ENCODE measurements at regions not wholly inside any gene's neighbourhood (a gene's known extent, or its start where the extent isn't known, plus 50 kb on each side); places are given as distances from the start of the nearest gene placed in this dataset.
A peak's percentile ranks its signal among the peaks of the same experiment; 100 is the strongest.

GRCh38 chr6:27091661-27092315 lies 155.7 kb upstream of the PRSS16 start:
- TF ChIP-seq EZH2phosphoT487 (IDR thresholded peaks at IDR 0.05) (no peak), EZH2 (IDR thresholded peaks at IDR 0.05) (no peak)
- H3K36me3 Mint-ChIP-seq: no peaks in the 10 kb centered on the region
- no peaks in the 10 kb centered on the region for H3K9me3 Mint-ChIP-seq
- H3K4me1 Mint-ChIP-seq: peaks cover 8% of the 10 kb centered on the region
- H3K9me3 ChIP-seq (ENCODE audit: low read depth): no peaks in the 10 kb centered on the region
- H3K36me3 ChIP-seq: no peaks in the 10 kb centered on the region
- no peak overlapping the region for H3K27ac ChIP-seq
- H3F3A ChIP-seq (ENCODE audit: low read depth): no peaks in the 10 kb centered on the region
- H3K4me1 ChIP-seq: no peaks in the 10 kb centered on the region
- H3K27me3 ChIP-seq: peaks cover 68% of the 10 kb centered on the region
- H2AFZ ChIP-seq (replicated peaks): peak overlapping the region; percentile 35
- peaks cover 34% of the 10 kb centered on the region for H3K27me3 Mint-ChIP-seq (ENCODE audit: insufficient read depth, low read depth)
- DNase-seq (ENCODE audit: low spot score): peak; percentile 58
- peak overlapping the region; percentile 79 for H3K4me2 ChIP-seq
- no peaks in the 10 kb centered on the region for H4K20me1 ChIP-seq (ENCODE audit: low read depth)
- H3K27ac Mint-ChIP-seq: peak overlapping the region; percentile 26
- H3K4me3 Mint-ChIP-seq: peak overlapping the region; percentile 93
- H3K4me3 ChIP-seq: peak overlapping the region; percentile 63
- no peaks in the 10 kb centered on the region for H3K79me2 ChIP-seq (ENCODE audit: low read depth)
- H3K9ac ChIP-seq: no peak overlapping the region

- Mint-ChIP-seq H3K9me3 (peaks cover 3% of the 10 kb centered on the region), H3K27ac (no peak overlapping the region), H3K4me3 (peak overlapping the region; percentile 93), H3K36me3 (no peaks in the 10 kb centered on the region), H3K4me1 (peaks cover 12% of the 10 kb centered on the region), H3K27me3 (ENCODE audit: insufficient read depth, low read depth) (peaks cover 39% of the 10 kb centered on the region)
- Histone ChIP-seq H3K36me3 (no peaks in the 10 kb centered on the region), H2AFZ (replicated peaks) (peak overlapping the region; percentile 35), H3K79me2 (ENCODE audit: low read depth) (no peaks in the 10 kb centered on the region), H3K27me3 (peaks cover 71% of the 10 kb centered on the region), H3K4me1 (no peaks in the 10 kb centered on the region), H3K27ac (no peak overlapping the region), H4K20me1 (ENCODE audit: low read depth) (no peaks in the 10 kb centered on the region), H3K4me3 (peak overlapping the region; percentile 63), H3K4me2 (peak overlapping the region; percentile 79), H3K9ac (no peak overlapping the region), H3K9me3 (ENCODE audit: low read depth) (no peaks in the 10 kb centered on the region), H3F3A (ENCODE audit: low read depth) (no peaks in the 10 kb centered on the region)
- DNase-seq (ENCODE audit: low spot score): no peak
- TF ChIP-seq EZH2phosphoT487 (IDR thresholded peaks at IDR 0.05): no peak
- no peak for TF ChIP-seq EZH2 (IDR thresholded peaks at IDR 0.05)
- no peak for TF ChIP-seq CTCF (IDR thresholded peaks at IDR 0.05)
Measured at GRCh38 chr6:27092316-27092692, 155.2 kb upstream of the PRSS16 start.

- Histone ChIP-seq H3K4me1 (no peaks in the 10 kb centered on the region), H4K20me1 (ENCODE audit: low read depth) (no peaks in the 10 kb centered on the region), H3K36me3 (no peaks in the 10 kb centered on the region), H3K9me3 (ENCODE audit: low read depth) (no peaks in the 10 kb centered on the region), H3K4me2 (no peak overlapping the region), H2AFZ (replicated peaks) (no peak overlapping the region), H3K4me3 (peak overlapping the region; percentile 47), H3K27me3 (peaks cover 72% of the 10 kb centered on the region), H3K27ac (no peak overlapping the region), H3F3A (ENCODE audit: low read depth) (peaks cover 7% of the 10 kb centered on the region), H3K79me2 (ENCODE audit: low read depth) (no peaks in the 10 kb centered on the region), H3K9ac (no peak overlapping the region)
- no peaks in the 10 kb centered on the region for H3K36me3 Mint-ChIP-seq
- H3K4me1 Mint-ChIP-seq: peaks cover 16% of the 10 kb centered on the region
- TF ChIP-seq EZH2phosphoT487 (IDR thresholded peaks at IDR 0.05) (no peak), CTCF (IDR thresholded peaks at IDR 0.05) (no peak), EZH2 (IDR thresholded peaks at IDR 0.05) (no peak)
- H3K4me3 Mint-ChIP-seq: no peak overlapping the region
- DNase-seq (ENCODE audit: low spot score): no peak
- H3K9me3 Mint-ChIP-seq: peaks cover 13% of the 10 kb centered on the region
- peaks cover 47% of the 10 kb centered on the region for H3K27me3 Mint-ChIP-seq (ENCODE audit: insufficient read depth, low read depth)
- no peak overlapping the region for H3K27ac Mint-ChIP-seq
Measured at GRCh38 chr6:27095914-27096313, 151.6 kb upstream of the PRSS16 start.

GRCh38 chr6:27096834-27097511 lies 150.5 kb upstream of the PRSS16 start:
- peaks cover 65% of the 10 kb centered on the region for H3K27me3 ChIP-seq
- H3K36me3 Mint-ChIP-seq: no peaks in the 10 kb centered on the region
- peak; percentile 28 for DNase-seq (ENCODE audit: low spot score)
- no peaks in the 10 kb centered on the region for H3K36me3 ChIP-seq
- peaks cover 12% of the 10 kb centered on the region for H3K4me1 Mint-ChIP-seq
- H3K4me3 Mint-ChIP-seq: peak overlapping the region; percentile 71
- H3K4me2 ChIP-seq: peak overlapping the region; percentile 82
- H3F3A ChIP-seq (ENCODE audit: low read depth): peaks cover 17% of the 10 kb centered on the region
- no peaks in the 10 kb centered on the region for H3K79me2 ChIP-seq (ENCODE audit: low read depth)
- no peaks in the 10 kb centered on the region for H3K9me3 ChIP-seq (ENCODE audit: low read depth)
- peaks cover 13% of the 10 kb centered on the region for H3K9me3 Mint-ChIP-seq
- no peaks in the 10 kb centered on the region for H4K20me1 ChIP-seq (ENCODE audit: low read depth)
- H3K4me1 ChIP-seq: no peaks in the 10 kb centered on the region
- peak overlapping the region; percentile 74 for H2AFZ ChIP-seq (replicated peaks)
- TF ChIP-seq EZH2phosphoT487 (IDR thresholded peaks at IDR 0.05) (peak; percentile 77), CTCF (IDR thresholded peaks at IDR 0.05) (no peak), EZH2 (IDR thresholded peaks at IDR 0.05) (peak; percentile 76)
- H3K27ac ChIP-seq: no peak overlapping the region
- H3K9ac ChIP-seq: no peak overlapping the region
- peak overlapping the region; percentile 47 for H3K4me3 ChIP-seq
- peaks cover 41% of the 10 kb centered on the region for H3K27me3 Mint-ChIP-seq (ENCODE audit: insufficient read depth, low read depth)
- no peak overlapping the region for H3K27ac Mint-ChIP-seq

All from neural progenitor cell (in vitro differentiated cells).